ENCODE measurements at regions not wholly inside any gene's neighbourhood (a gene's known extent, or its start where the extent isn't known, plus 50 kb on each side); places are given as distances from the start of the nearest gene placed in this dataset.

- Histone ChIP-seq H3K27ac (ENCODE audit: low read depth in 2 of 2, low read length in 1 of 2) (no peak overlapping the region), H3K4me2 (no peak overlapping the region), H3K79me2 (ENCODE audit: insufficient read depth) (no peaks in the 10 kb centered on the region), H3F3A (replicated peaks; ENCODE audit: insufficient read depth) (no peaks in the 10 kb centered on the region), H4K20me1 (ENCODE audit: insufficient read depth) (no peaks in the 10 kb centered on the region), H2AFZ (ENCODE audit: low read depth) (no peak overlapping the region), H3K4me3 (ENCODE audit: low read depth in 2 of 2, low read length in 1 of 2) (no peak overlapping the region), H3K9me2 (no peaks in the 10 kb centered on the region), H3K36me3 (replicated peaks in 1 of 2; ENCODE audit: control insufficient read depth in 1 of 2, insufficient read depth in 2 of 2, low read length in 1 of 2) (no peaks in the 10 kb centered on the region), H3K27me3 (ENCODE audit: insufficient read depth) (no peaks in the 10 kb centered on the region), H3K9me3 (no peaks in the 10 kb centered on the region), H3K9ac (no peak overlapping the region), H3K4me1 (ENCODE audit: control insufficient read depth in 1 of 2, insufficient read depth in 2 of 2, low read depth in 1 of 2, low read length in 1 of 2) (no peaks in the 10 kb centered on the region)
- CTCF ChIA-PET: no interaction called here
- 0% methylated on average over 1 of the region's 1 CpG for WGBS (ENCODE audit: low lambda C conversion rate)
- TF ChIP-seq ZBTB33 (IDR thresholded peaks at IDR 0.05; ENCODE audit: borderline replicate concordance, low read depth) (no peak), FOXM1 (IDR thresholded peaks at IDR 0.05; ENCODE audit: low read depth) (no peak), TAF1 (IDR thresholded peaks at IDR 0.05; ENCODE audit: borderline replicate concordance, low read depth, low read length) (no peak), MEF2A (IDR thresholded peaks at IDR 0.05; ENCODE audit: borderline replicate concordance, low read depth) (no peak), FOXJ3 (CRISPR knock-in tag; IDR thresholded peaks at IDR 0.05) (no peak), SMC3 (IDR thresholded peaks at IDR 0.05; ENCODE audit: low read depth, low read length) (no peak), YY1 (IDR thresholded peaks at IDR 0.05; ENCODE audit: low read depth) (no peak), CHD2 (IDR thresholded peaks at IDR 0.05; ENCODE audit: low read length, partially characterized antibody) (no peak), RXRA (IDR thresholded peaks at IDR 0.05; ENCODE audit: borderline replicate concordance, low read depth) (no peak), GATA2 (CRISPR knock-in tag; IDR thresholded peaks at IDR 0.05) (no peak), TCF12 (IDR thresholded peaks at IDR 0.05) (no peak), GABPA (IDR thresholded peaks at IDR 0.05; ENCODE audit: low read depth) (no peak), NFIC (IDR thresholded peaks at IDR 0.05; ENCODE audit: borderline replicate concordance) (no peak)
- no peak for DNase-seq
- POLR2A ChIA-PET: no interaction called here
These were observed 128.5 kb downstream of the WIF1 start for GRCh38 chr12:64992641-64993040.

GRCh38 chr12:64993461-64993860, 127.6 kb downstream of the WIF1 start:
- Histone ChIP-seq H3K4me3 (ENCODE audit: low read depth in 2 of 2, low read length in 1 of 2) (no peak overlapping the region), H3K9ac (no peak overlapping the region), H3K4me2 (no peak overlapping the region), H3K36me3 (replicated peaks in 1 of 2; ENCODE audit: control insufficient read depth in 1 of 2, insufficient read depth in 2 of 2, low read length in 1 of 2) (no peaks in the 10 kb centered on the region), H3F3A (replicated peaks; ENCODE audit: insufficient read depth) (no peaks in the 10 kb centered on the region), H3K4me1 (ENCODE audit: control insufficient read depth in 1 of 2, insufficient read depth in 2 of 2, low read depth in 1 of 2, low read length in 1 of 2) (no peaks in the 10 kb centered on the region), H3K27me3 (ENCODE audit: insufficient read depth) (no peaks in the 10 kb centered on the region), H3K9me2 (no peaks in the 10 kb centered on the region), H3K27ac (ENCODE audit: low read depth in 2 of 2, low read length in 1 of 2) (no peak overlapping the region), H4K20me1 (ENCODE audit: insufficient read depth) (no peaks in the 10 kb centered on the region), H3K79me2 (ENCODE audit: insufficient read depth) (no peaks in the 10 kb centered on the region), H3K9me3 (no peaks in the 10 kb centered on the region), H2AFZ (ENCODE audit: low read depth) (no peak overlapping the region)
- 0% methylated on average over 1 of the region's 1 CpG for WGBS (ENCODE audit: low lambda C conversion rate)
- POLR2A ChIA-PET: no interaction called here
- no peak for TF ChIP-seq RCOR1 (IDR thresholded peaks at IDR 0.05; ENCODE audit: low read length)
- DNase-seq: no peak
- CTCF ChIA-PET: no interaction called here
